Lower leg skin (tissue), 3 donors: ENCODE measurements at regions not wholly inside any gene's neighbourhood (a gene's known extent, or its start where the extent isn't known, plus 50 kb on each side); places are given as distances from the start of the nearest gene placed in this dataset.

Experiments used
- CTCF ChIP-seq, 3 donors: fragments of 450-650 bp; IDR thresholded peaks; one replicate each; pipeline ENCODE4 v1.5.1; 2016; ENCODE audit warnings: antibody characterized with exemption in 3 of 3, mild to moderate bottlenecking in 3 of 3, moderate library complexity in 2 of 3
- POLR2A ChIP-seq, 2 donors: fragments of 450-650 bp; IDR thresholded peaks; one replicate each; pipeline ENCODE4 v1.6.1; 2016 to 2017; ENCODE audit warnings: antibody characterized with exemption in 2 of 2, mild to moderate bottlenecking in 1 of 2, moderate library complexity in 1 of 2

- TF ChIP-seq CTCF (IDR thresholded peaks at IDR 0.05), result no peak
- TF ChIP-seq POLR2A (IDR thresholded peaks at IDR 0.05), result no peak
These were observed 63.9 kb upstream of the WARS2 start for GRCh38 chr1:119204197-119204960.
